ENCODE measurements at regions not wholly inside any gene's neighbourhood (a gene's known extent, or its start where the extent isn't known, plus 50 kb on each side); places are given as distances from the start of the nearest gene placed in this dataset.

- no peaks in the 10 kb centered on the region for H3K4me1 Mint-ChIP-seq (ENCODE audit: low read depth, unreplicated experiment)
- peaks cover 5% of the 10 kb centered on the region for H3K36me3 Mint-ChIP-seq (ENCODE audit: unreplicated experiment)
- no peaks in the 10 kb centered on the region for H3K27me3 Mint-ChIP-seq (ENCODE audit: unreplicated experiment)
Observed at GRCh38 chr6:76533661-76534060, 461.2 kb upstream of the IMPG1 start.

GRCh38 chr6:76532647-76533046 lies 460.2 kb upstream of the IMPG1 start:
- no peaks in the 10 kb centered on the region for H3K4me1 Mint-ChIP-seq (ENCODE audit: low read depth, unreplicated experiment)
- TF ChIP-seq CTCF (IDR thresholded peaks at IDR 0.05; ENCODE audit: partially characterized antibody, unreplicated experiment): no peak
- no peak overlapping the region for H3K27ac Mint-ChIP-seq (ENCODE audit: unreplicated experiment)
- peaks cover 3% of the 10 kb centered on the region for H3K9me3 Mint-ChIP-seq (ENCODE audit: unreplicated experiment)
- no peak overlapping the region for H3K4me3 Mint-ChIP-seq (ENCODE audit: unreplicated experiment)
- no peaks in the 10 kb centered on the region for H3K27me3 Mint-ChIP-seq (ENCODE audit: unreplicated experiment)
- DNase-seq: no peak
- H3K36me3 Mint-ChIP-seq (ENCODE audit: unreplicated experiment): peaks cover 5% of the 10 kb centered on the region

More at GRCh38 chr6:76533661-76534060, 461.2 kb upstream of the IMPG1 start:
- no peak for TF ChIP-seq CTCF (IDR thresholded peaks at IDR 0.05; ENCODE audit: partially characterized antibody, unreplicated experiment)
- peaks cover 3% of the 10 kb centered on the region for H3K9me3 Mint-ChIP-seq (ENCODE audit: unreplicated experiment)
- H3K4me3 Mint-ChIP-seq (ENCODE audit: unreplicated experiment): no peak overlapping the region
- no peak for DNase-seq
- H3K27ac Mint-ChIP-seq (ENCODE audit: unreplicated experiment): no peak overlapping the region

- H3K36me3 Mint-ChIP-seq (ENCODE audit: unreplicated experiment): peaks cover 4% of the 10 kb centered on the region
- no peak overlapping the region for H3K27ac Mint-ChIP-seq (ENCODE audit: unreplicated experiment)
- no peaks in the 10 kb centered on the region for H3K27me3 Mint-ChIP-seq (ENCODE audit: unreplicated experiment)
- no peak for DNase-seq
- no peaks in the 10 kb centered on the region for H3K4me1 Mint-ChIP-seq (ENCODE audit: low read depth, unreplicated experiment)
- H3K4me3 Mint-ChIP-seq (ENCODE audit: unreplicated experiment): no peak overlapping the region
- TF ChIP-seq CTCF (IDR thresholded peaks at IDR 0.05; ENCODE audit: partially characterized antibody, unreplicated experiment): no peak
- no peaks in the 10 kb centered on the region for H3K9me3 Mint-ChIP-seq (ENCODE audit: unreplicated experiment)
Observed at GRCh38 chr6:76518443-76518842, 446.0 kb upstream of the IMPG1 start.

GRCh38 chr6:76516924-76517323 lies 444.5 kb upstream of the IMPG1 start:
- Mint-ChIP-seq H3K27me3 (ENCODE audit: unreplicated experiment) (no peaks in the 10 kb centered on the region), H3K9me3 (ENCODE audit: unreplicated experiment) (no peaks in the 10 kb centered on the region), H3K36me3 (ENCODE audit: unreplicated experiment) (peaks cover 4% of the 10 kb centered on the region), H3K27ac (ENCODE audit: unreplicated experiment) (no peak overlapping the region), H3K4me1 (ENCODE audit: low read depth, unreplicated experiment) (no peaks in the 10 kb centered on the region), H3K4me3 (ENCODE audit: unreplicated experiment) (no peak overlapping the region)
- no peak for DNase-seq
- no peak for TF ChIP-seq CTCF (IDR thresholded peaks at IDR 0.05; ENCODE audit: partially characterized antibody, unreplicated experiment)

- DNase-seq: no peak
- H3K4me3 Mint-ChIP-seq (ENCODE audit: unreplicated experiment): no peak overlapping the region
- H3K9me3 Mint-ChIP-seq (ENCODE audit: unreplicated experiment): no peaks in the 10 kb centered on the region
- no peaks in the 10 kb centered on the region for H3K27me3 Mint-ChIP-seq (ENCODE audit: unreplicated experiment)
- no peak overlapping the region for H3K27ac Mint-ChIP-seq (ENCODE audit: unreplicated experiment)
- TF ChIP-seq CTCF (IDR thresholded peaks at IDR 0.05; ENCODE audit: partially characterized antibody, unreplicated experiment): no peak
- peaks cover 5% of the 10 kb centered on the region for H3K4me1 Mint-ChIP-seq (ENCODE audit: low read depth, unreplicated experiment)
- no peaks in the 10 kb centered on the region for H3K36me3 Mint-ChIP-seq (ENCODE audit: unreplicated experiment)
Observed at GRCh38 chr6:76510489-76510888, 438.0 kb upstream of the IMPG1 start.
